Stimulated activated naive B cell treated with anti-CD40 and anti-IgM and Interleukin-4, amounts not matched to agents 10 μg/mL and 1 μg/mL and 100 μg/mL, for 72 hours (primary cell): ENCODE measurements at regions not wholly inside any gene's neighbourhood (a gene's known extent, or its start where the extent isn't known, plus 50 kb on each side); places are given as distances from the start of the nearest gene placed in this dataset.

ENCODE experiments used
- ATAC-seq, 2 donors: fragments of 150-1000 bp; cut with Tn5 transposase; replicated peaks; 2 replicates each; pipeline ENCODE4 v1.10.0; 2021; ENCODE audit warnings: moderate library complexity in 1 of 2
- DNase-seq: peaks from one replicate; pipeline ENCODE4 v3.0.0; 2021
- H3K27ac Mint-ChIP-seq: one replicate; pipeline ENCODE4 v1.8.0; 2022; ENCODE audit warnings: mild to moderate bottlenecking, mixed read lengths
- H3K27me3 Mint-ChIP-seq, 2 donors: one replicate each; pipeline ENCODE4 v1.8.0; 2022; ENCODE audit warnings: mixed read lengths in 2 of 2
- H3K36me3 Mint-ChIP-seq, 2 donors: one replicate each; pipeline ENCODE4 v1.8.0; 2022; ENCODE audit warnings: mixed read lengths in 2 of 2, mild to moderate bottlenecking in 1 of 2
- H3K4me1 Mint-ChIP-seq, 2 donors: one replicate each; pipeline ENCODE4 v1.8.0; 2022; ENCODE audit warnings: mixed read lengths in 2 of 2, mild to moderate bottlenecking in 1 of 2
- H3K4me3 Mint-ChIP-seq, 2 donors: one replicate each; pipeline ENCODE4 v1.8.0; 2022; ENCODE audit warnings: mild to moderate bottlenecking in 2 of 2, mixed read lengths in 2 of 2, moderate library complexity in 1 of 2
- H3K9me3 Mint-ChIP-seq, 2 donors: one replicate each; pipeline ENCODE4 v1.8.0; 2022; ENCODE audit warnings: mixed read lengths in 2 of 2, mild to moderate bottlenecking in 1 of 2

DNA sequence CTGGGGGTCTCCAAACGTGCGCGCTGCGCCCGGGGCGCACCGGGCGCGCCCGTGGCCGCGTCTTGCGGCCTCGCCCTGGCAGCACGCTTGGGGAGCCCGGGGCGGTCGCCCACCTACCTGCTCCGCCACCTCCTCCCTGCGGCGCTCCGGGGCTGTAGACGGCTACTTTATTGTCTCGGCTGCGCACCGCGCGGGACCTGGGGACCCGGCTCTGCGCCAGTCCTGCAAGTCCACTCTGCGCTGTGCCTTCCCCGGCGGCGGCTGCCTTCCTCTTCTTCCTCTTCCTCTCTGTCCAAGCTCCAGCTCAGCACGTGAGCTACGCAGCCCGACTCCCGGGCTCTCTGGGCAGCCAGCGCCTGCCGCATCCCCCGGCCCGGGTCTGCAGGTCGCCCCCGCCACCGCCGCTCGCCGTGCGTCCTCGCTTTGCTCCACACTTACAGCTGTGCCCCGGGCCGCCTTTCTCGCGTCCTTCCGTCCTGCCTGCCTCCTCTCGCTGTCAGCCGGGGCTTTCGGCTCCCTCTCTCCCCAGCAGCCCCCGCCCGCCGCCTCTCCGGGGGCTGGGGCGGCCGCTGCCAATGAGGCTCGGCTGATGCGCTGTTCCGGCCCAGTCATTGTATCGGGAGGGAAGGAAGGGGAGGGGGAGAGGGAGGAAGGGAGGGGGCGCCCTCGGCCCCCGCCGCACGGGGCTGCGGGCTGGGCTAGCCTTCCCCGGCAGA, 156.4 kb upstream of the FRMD4B start:
- DNase-seq (peak; percentile 3), ATAC-seq (peak; percentile 36 to 46)
- Mint-ChIP-seq H3K4me3 (peak overlapping the region; percentile 58 to 61), H3K27ac (peak overlapping the region; percentile 54), H3K36me3 (no peaks in the 10 kb centered on the region), H3K4me1 (peaks cover 8 to 23% of the 10 kb centered on the region in 2 donors), H3K9me3 (no peaks in the 10 kb centered on the region), H3K27me3 (peaks cover 51 to 56% of the 10 kb centered on the region in 2 donors)

DNA sequence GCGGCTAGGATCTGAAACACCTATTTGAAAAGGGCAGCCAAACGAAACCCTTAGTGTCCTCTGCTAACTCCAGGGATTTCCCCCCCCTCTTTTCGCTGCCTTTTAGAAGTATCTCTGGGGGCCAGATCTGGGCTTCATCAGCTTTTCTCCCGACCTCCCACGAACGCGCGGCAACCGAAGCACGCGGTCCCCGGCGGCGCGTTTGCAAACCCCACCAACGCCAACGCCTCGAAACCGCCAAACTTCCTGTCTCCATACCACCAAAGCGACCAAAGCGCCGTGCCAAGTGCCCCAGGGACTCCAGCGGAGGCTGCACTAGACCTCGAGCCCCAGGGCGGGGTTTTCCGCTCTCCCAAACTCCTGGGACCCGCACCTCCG, 155.8 kb upstream of the FRMD4B start:
- Mint-ChIP-seq H3K4me1 (peaks cover 8 to 23% of the 10 kb centered on the region in 2 donors), H3K9me3 (no peaks in the 10 kb centered on the region), H3K27me3 (peaks cover 51 to 56% of the 10 kb centered on the region in 2 donors), H3K36me3 (no peaks in the 10 kb centered on the region), H3K4me3 (peak overlapping the region; percentile 58 to 61), H3K27ac (peak overlapping the region; percentile 54)
- ATAC-seq = peak; percentile 46 to 52
- DNase-seq = peak; percentile 2

DNA sequence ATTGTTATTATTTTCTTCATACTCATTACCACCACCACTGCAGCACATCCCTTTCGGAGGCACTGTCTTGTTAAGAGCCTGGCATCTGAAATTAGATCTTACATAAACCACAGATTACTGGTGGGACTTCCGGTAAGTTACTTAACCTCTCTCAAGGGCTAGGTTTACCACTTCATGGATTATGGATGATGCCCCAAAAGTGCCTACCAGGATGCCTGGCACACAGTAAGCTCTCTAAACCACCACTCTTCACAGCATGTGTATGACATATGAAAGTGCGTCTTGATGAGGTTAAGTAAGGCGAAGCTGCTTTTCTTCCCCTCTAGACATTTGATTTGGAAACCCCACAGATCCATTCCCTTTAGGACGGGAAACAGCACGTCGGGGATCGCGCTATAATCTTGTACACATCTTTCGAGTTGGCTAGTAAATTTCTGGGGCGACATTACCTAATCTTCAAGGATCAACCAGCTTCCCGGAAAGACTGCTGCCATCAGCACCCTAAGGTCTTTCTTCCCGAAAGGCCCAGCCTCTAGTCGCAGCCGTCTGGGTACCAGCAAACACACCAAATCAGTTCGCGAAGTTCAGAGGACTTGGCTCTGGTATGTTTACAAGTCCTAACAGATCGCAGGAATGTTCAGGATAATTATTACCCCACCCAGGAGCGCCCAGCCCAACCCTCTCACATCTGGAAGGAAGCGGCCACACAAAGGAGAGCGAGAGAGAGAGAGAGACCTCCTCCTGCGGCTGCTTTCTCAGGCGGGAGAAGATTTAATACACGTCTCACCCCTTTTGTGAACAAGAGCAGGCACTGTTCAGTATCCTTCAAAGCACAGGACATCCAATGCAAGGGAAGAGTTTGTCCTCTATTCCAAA, 155.1 kb upstream of the FRMD4B start:
- Mint-ChIP-seq H3K27me3 (peaks cover 51 to 56% of the 10 kb centered on the region in 2 donors), H3K4me1 (peaks cover 8 to 23% of the 10 kb centered on the region in 2 donors), H3K4me3 (no peak overlapping the region), H3K36me3 (no peaks in the 10 kb centered on the region), H3K9me3 (no peaks in the 10 kb centered on the region), H3K27ac (no peak overlapping the region)
- DNase-seq (no peak), ATAC-seq (peak; percentile 12 to 20)

- Mint-ChIP-seq H3K4me1 (peaks cover 8 to 23% of the 10 kb centered on the region in 2 donors), H3K36me3 (no peaks in the 10 kb centered on the region)
Measured at GRCh38 chr3:69539134-69539533, 153.2 kb upstream of the FRMD4B start.

GRCh38 chr3:69538281-69538680, 152.4 kb upstream of the FRMD4B start:
- Mint-ChIP-seq H3K4me1 (peaks cover 8 to 23% of the 10 kb centered on the region in 2 donors), H3K4me3 (no peak overlapping the region), H3K27ac (no peak overlapping the region), H3K27me3 (peaks cover 36% of the 10 kb centered on the region in 2 donors), H3K9me3 (no peaks in the 10 kb centered on the region), H3K36me3 (no peaks in the 10 kb centered on the region)
- ATAC-seq = no peak
- no peak for DNase-seq

More at GRCh38 chr3:69539134-69539533, 153.2 kb upstream of the FRMD4B start:
- no peak overlapping the region for H3K27ac Mint-ChIP-seq
- no peak overlapping the region for H3K4me3 Mint-ChIP-seq
- H3K27me3 Mint-ChIP-seq = peaks cover 44 to 45% of the 10 kb centered on the region in 2 donors
- ATAC-seq (no peak), DNase-seq (no peak)
- no peaks in the 10 kb centered on the region for H3K9me3 Mint-ChIP-seq

DNA sequence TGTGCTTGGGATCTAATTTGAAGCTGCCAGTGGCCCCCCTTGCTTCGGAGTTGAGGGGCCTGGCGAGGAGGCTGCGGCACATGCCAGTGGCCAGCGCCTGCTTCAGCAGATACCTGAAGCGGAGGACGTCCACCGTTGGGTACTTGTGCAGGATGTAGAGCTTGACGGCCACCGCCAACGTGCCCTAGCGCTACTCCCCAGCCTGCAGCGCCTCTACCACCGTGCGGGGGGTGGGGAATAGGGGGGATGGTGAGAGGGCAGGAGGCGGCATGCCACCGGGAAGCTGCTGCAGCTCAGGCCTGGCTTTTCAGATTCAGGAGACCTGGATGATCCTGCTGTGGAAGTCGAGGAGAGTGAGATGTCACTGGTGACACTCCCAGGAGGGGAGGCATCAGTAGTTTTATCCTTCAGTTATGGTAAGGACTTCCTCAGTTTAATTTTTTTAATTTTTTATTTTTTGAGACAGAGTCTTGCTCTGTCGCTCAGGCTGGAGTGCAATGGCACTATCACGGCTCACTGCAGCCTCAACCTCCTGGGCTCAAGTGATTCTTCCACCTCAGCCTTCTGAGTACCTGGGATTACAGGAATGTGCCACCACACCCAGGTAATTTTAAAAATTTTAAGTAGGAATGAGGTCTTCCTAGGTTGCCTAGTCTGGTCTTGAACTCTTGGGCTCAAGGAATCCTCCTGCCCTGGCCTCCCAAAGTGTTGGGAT, 150.6 kb upstream of the FRMD4B start:
- DNase-seq = no peak
- Mint-ChIP-seq H3K9me3 (no peaks in the 10 kb centered on the region), H3K27ac (no peak overlapping the region), H3K4me1 (peaks cover 4 to 7% of the 10 kb centered on the region in 2 donors), H3K4me3 (no peak overlapping the region), H3K36me3 (no peaks in the 10 kb centered on the region), H3K27me3 (peaks cover 18 to 20% of the 10 kb centered on the region in 2 donors)
- ATAC-seq = no peak

DNA sequence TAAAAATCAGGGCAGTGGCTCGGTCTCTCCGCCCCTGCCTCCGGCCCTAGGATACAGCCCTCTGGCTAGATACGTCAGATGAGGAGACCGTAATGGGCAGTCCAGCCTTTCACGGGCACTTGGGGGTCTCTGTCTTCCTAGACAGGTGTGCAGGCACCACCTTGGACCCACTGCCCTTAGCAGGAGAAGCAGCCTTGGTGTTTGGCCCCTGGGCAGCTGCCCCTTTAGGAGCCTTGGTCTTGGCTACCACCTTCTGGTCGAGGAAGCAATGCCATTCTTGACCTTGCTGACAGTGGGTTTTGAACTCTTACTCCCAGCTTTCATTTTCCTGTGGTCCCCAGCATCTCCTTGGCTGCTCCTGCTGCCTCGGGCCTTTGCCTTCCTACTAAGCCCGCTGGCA, 149.7 kb upstream of the FRMD4B start:
- Mint-ChIP-seq H3K4me1 (no peaks in the 10 kb centered on the region), H3K27ac (no peak overlapping the region), H3K36me3 (no peaks in the 10 kb centered on the region), H3K9me3 (no peaks in the 10 kb centered on the region), H3K27me3 (peaks cover 10 to 14% of the 10 kb centered on the region in 2 donors), H3K4me3 (no peak overlapping the region)
- ATAC-seq = no peak
- no peak for DNase-seq

DNA sequence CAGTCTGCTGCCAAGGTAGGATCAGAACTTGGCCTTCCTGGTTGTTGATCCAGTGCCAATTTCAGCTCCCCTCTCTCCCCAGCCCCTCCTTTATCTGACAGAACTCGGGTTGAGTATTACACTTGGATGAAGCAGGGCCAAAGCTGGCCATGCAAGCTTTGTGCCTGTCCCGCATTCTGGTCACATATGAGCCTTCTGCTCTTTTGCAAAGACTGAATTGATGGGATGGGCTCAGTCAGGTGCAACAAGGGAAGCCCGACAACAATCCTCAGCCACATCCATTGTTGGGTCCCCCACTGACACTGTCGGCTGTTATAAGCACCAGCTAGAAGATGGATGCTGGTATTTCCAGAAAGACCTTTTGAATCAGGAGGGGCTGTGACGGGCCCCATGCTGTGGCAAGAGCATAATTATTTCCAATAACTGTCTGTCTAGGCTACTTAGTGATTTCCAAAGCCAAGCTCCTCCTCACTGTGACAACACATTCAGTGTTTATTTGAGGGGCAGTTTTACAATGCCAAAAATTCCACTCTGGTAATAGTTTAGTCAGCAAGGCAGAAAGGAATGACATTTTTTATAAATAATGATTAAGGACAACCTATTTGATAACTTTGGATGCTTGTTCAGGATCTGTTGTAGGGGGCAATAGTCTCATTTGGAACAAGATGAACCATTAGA, 146.8 kb upstream of the FRMD4B start:
- no peak overlapping the region for H3K27ac Mint-ChIP-seq
- DNase-seq (no peak), ATAC-seq (no peak)
- no peaks in the 10 kb centered on the region for H3K36me3 Mint-ChIP-seq
- H3K27me3 Mint-ChIP-seq = peaks cover 0 to 11% of the 10 kb centered on the region in 2 donors
- no peaks in the 10 kb centered on the region for H3K4me1 Mint-ChIP-seq
- no peak overlapping the region for H3K4me3 Mint-ChIP-seq
- H3K9me3 Mint-ChIP-seq = peaks cover 0 to 2% of the 10 kb centered on the region in 2 donors

- peaks cover 2 to 11% of the 10 kb centered on the region in 2 donors for H3K27me3 Mint-ChIP-seq
- no peak for ATAC-seq
- no peak for DNase-seq
- no peak overlapping the region for H3K4me3 Mint-ChIP-seq
- no peaks in the 10 kb centered on the region for H3K36me3 Mint-ChIP-seq
- no peak overlapping the region for H3K27ac Mint-ChIP-seq
- no peaks in the 10 kb centered on the region for H3K4me1 Mint-ChIP-seq
- H3K9me3 Mint-ChIP-seq = peaks cover 0 to 2% of the 10 kb centered on the region in 2 donors
Measured at GRCh38 chr3:69531576-69532546, 146.0 kb upstream of the FRMD4B start.

DNA sequence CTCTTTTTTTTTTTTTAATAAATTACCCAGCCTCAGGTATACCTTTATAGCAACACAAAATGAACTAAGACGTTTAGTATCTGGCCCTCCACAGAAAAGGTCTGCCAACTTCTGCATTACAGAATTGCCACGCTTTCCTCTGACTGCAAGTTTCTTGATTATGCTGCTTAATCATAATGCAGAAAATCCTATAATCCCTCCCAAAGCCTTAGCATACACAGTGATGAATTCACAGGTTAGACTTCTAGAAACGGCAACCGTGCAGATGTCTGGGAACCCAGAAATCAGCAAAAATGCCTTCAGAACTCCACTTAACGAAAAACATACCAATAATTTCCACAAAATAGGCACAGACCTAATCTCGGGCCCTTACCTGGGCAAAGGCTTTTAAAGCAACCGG, 144.7 kb upstream of the FRMD4B start:
- H3K27ac Mint-ChIP-seq = no peak overlapping the region
- peaks cover 4 to 11% of the 10 kb centered on the region in 2 donors for H3K27me3 Mint-ChIP-seq
- H3K36me3 Mint-ChIP-seq = no peaks in the 10 kb centered on the region
- H3K4me3 Mint-ChIP-seq = no peak overlapping the region
- ATAC-seq (no peak), DNase-seq (no peak)
- H3K9me3 Mint-ChIP-seq = peaks cover 0 to 2% of the 10 kb centered on the region in 2 donors
- H3K4me1 Mint-ChIP-seq = no peaks in the 10 kb centered on the region

DNA sequence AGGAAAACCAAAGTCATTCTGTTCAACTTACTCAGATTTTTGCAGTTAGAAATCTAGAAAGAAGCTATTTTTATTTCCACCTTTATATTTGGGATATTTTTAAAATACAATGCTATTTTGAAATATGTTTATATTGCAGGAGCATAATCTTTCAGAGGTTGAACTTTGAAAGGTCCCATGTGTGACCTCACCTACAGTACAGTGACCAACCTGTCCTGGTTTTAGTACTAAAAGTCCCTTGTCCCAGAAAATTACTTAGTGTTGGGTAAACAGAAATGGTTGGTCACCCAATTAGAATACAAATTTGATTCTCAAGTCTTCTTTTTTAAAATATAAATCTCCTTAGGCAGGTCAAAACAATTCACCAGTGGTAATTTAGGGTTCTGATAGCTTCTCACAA, 141.6 kb upstream of the FRMD4B start:
- peaks cover 4 to 11% of the 10 kb centered on the region in 2 donors for H3K27me3 Mint-ChIP-seq
- DNase-seq = no peak
- no peaks in the 10 kb centered on the region for H3K36me3 Mint-ChIP-seq
- no peak for ATAC-seq
- H3K27ac Mint-ChIP-seq = no peak overlapping the region
- no peaks in the 10 kb centered on the region for H3K4me1 Mint-ChIP-seq
- H3K9me3 Mint-ChIP-seq = peaks cover 4 to 8% of the 10 kb centered on the region in 2 donors
- no peak overlapping the region for H3K4me3 Mint-ChIP-seq

GRCh38 chr3:69524816-69525215, 138.9 kb upstream of the FRMD4B start:
- no peaks in the 10 kb centered on the region for H3K4me1 Mint-ChIP-seq
- H3K9me3 Mint-ChIP-seq = peaks cover 4 to 8% of the 10 kb centered on the region in 2 donors
- H3K27ac Mint-ChIP-seq = no peak overlapping the region
- no peak for DNase-seq
- no peak overlapping the region for H3K4me3 Mint-ChIP-seq
- H3K27me3 Mint-ChIP-seq = peaks cover 4 to 11% of the 10 kb centered on the region in 2 donors
- H3K36me3 Mint-ChIP-seq = no peaks in the 10 kb centered on the region
- no peak for ATAC-seq

GRCh38 chr3:69521286-69521685, 135.4 kb upstream of the FRMD4B start:
- H3K4me3 Mint-ChIP-seq = no peak overlapping the region
- no peaks in the 10 kb centered on the region for H3K4me1 Mint-ChIP-seq
- H3K36me3 Mint-ChIP-seq = no peaks in the 10 kb centered on the region
- ATAC-seq = no peak
- H3K27me3 Mint-ChIP-seq = no peaks in the 10 kb centered on the region
- H3K9me3 Mint-ChIP-seq = peaks cover 4 to 6% of the 10 kb centered on the region in 2 donors
- H3K27ac Mint-ChIP-seq = no peak overlapping the region
- DNase-seq = no peak
